Sigmoid colon (tissue), 6 donors: ENCODE measurements at regions not wholly inside any gene's neighbourhood (a gene's known extent, or its start where the extent isn't known, plus 50 kb on each side); places are given as distances from the start of the nearest gene placed in this dataset.
"Not testable (repeated sequence)": the region's sequence is repeated elsewhere in the genome, so short reads cannot be mapped to it uniquely, and the experiment has no call there.

ENCODE experiments used
- DNase-seq: peaks from one replicate; pipeline ENCODE4 v3.0.0-alpha.2; 2019
- H3K27ac ChIP-seq, 4 donors: fragments of 200-600 bp; sonication (generic); one replicate each; pipeline ENCODE4 v1.5.1; 2016 to 2019; ENCODE audit warnings: mild to moderate bottlenecking in 1 of 4
- H3K27me3 ChIP-seq, 3 donors: fragments of 200-600 bp; sonication (generic); one replicate each; pipeline ENCODE4 v1.5.1; 2019; ENCODE audit warnings: mild to moderate bottlenecking in 1 of 3
- H3K36me3 ChIP-seq, 4 donors: fragments of 200-600 bp; sonication (generic); one replicate each; pipeline ENCODE4 v1.5.1; 2016 to 2019
- H3K4me1 ChIP-seq, 4 donors: fragments of 200-600 bp; sonication (generic); one replicate each; pipeline ENCODE4 v1.5.1; 2017 to 2019
- H3K4me3 ChIP-seq, 4 donors: fragments of 200-600 bp; sonication (generic); one replicate each; pipeline ENCODE4 v1.5.1; 2017 to 2019; ENCODE audit warnings: mild to moderate bottlenecking in 2 of 4, moderate library complexity in 1 of 4
- H3K9me3 ChIP-seq, 4 donors: fragments of 200-600 bp in 3 of 4; sonication (generic) in 3 of 4; one replicate each; pipeline versions ENCODE4 v1.5.1 to v1.6.1; 2013 to 2019
- CTCF ChIP-seq, 4 experiments: fragments of 450-650 bp in 3 of 4; fragments of 200-600 bp in 1 of 4; IDR thresholded peaks; one replicate each; pipeline ENCODE4 v1.5.1; 2016 to 2019; ENCODE audit warnings: antibody characterized with exemption in 4 of 4, mild to moderate bottlenecking in 3 of 4, moderate library complexity in 2 of 4
- EP300 ChIP-seq, 4 donors: sonication (generic); formaldehyde crosslinking; IDR thresholded peaks; one replicate each; pipeline ENCODE4 v1.6.1; 2017; ENCODE audit warnings: antibody characterized with exemption in 4 of 4
- POLR2A ChIP-seq, 2 donors: fragments of 450-650 bp; IDR thresholded peaks; one replicate each; pipeline ENCODE4 v1.6.1; 2016; ENCODE audit warnings: antibody characterized with exemption in 2 of 2, mild to moderate bottlenecking in 2 of 2, moderate library complexity in 2 of 2
- POLR2AphosphoS5 ChIP-seq, 4 donors: sonication (generic); formaldehyde crosslinking; IDR thresholded peaks; one replicate each; pipeline ENCODE4 v1.6.1; 2017; ENCODE audit warnings: antibody characterized with exemption in 4 of 4
- WGBS, 2 donors: extraction: QIAGEN DNeasy Blood & Tissue Kit; methylation state at CpG; one replicate each; pipeline ENCODE4 v1.1.7; 2013; 5-methylcytosine and 5-hydroxymethylcytosine counted together
- intact Hi-C: fragments of 100-400 bp; cut with DNase I; formaldehyde crosslinking; loops from one replicate; pipeline ENCODE4 v1.15.1; 2023
- donor health status: healthy with polysubstance abuse.
- donor health status: healthy.

GRCh38 chr11:16505481-16505880 lies 149.1 kb upstream of the SOX6 start:
- no peaks in the 10 kb centered on the region for H3K4me1 ChIP-seq
- H3K27ac ChIP-seq: no peak overlapping the region
- H3K4me3 ChIP-seq: no peak overlapping the region
- 85 to 89% methylated on average over 1 of the region's 1 CpG for WGBS, 2 donors
- TF ChIP-seq POLR2AphosphoS5 (IDR thresholded peaks at IDR 0.05) (no peak), CTCF (IDR thresholded peaks at IDR 0.05) (no peak), EP300 (IDR thresholded peaks at IDR 0.05) (no peak), POLR2A (IDR thresholded peaks at IDR 0.05) (no peak)
- H3K36me3 ChIP-seq: no peaks in the 10 kb centered on the region
- intact Hi-C loops: no loop called here
- no peak for DNase-seq
- H3K9me3 ChIP-seq: peaks cover 0 to 8% (median 0%) of the 10 kb centered on the region in 4 donors
- no peaks in the 10 kb centered on the region for H3K27me3 ChIP-seq

GRCh38 chr11:16503891-16504290 lies 147.5 kb upstream of the SOX6 start:
- H3K27me3 ChIP-seq, H3K4me1 ChIP-seq, DNase-seq, H3K36me3 ChIP-seq, H3K9me3 ChIP-seq, H3K4me3 ChIP-seq, H3K27ac ChIP-seq, intact Hi-C loops: not testable (repeated sequence)
- 79 to 97% methylated on average over 2 of the region's 2 CpGs for WGBS, 2 donors

GRCh38 chr11:16494918-16495691 lies 138.8 kb upstream of the SOX6 start:
- peaks cover 0 to 2% (median 0%) of the 10 kb centered on the region in 4 donors for H3K9me3 ChIP-seq
- H3K27me3 ChIP-seq: no peaks in the 10 kb centered on the region
- DNase-seq: no peak
- H3K36me3 ChIP-seq: no peaks in the 10 kb centered on the region
- no peak overlapping the region for H3K27ac ChIP-seq
- intact Hi-C loops: no loop called here
- no peaks in the 10 kb centered on the region for H3K4me1 ChIP-seq
- no peak for TF ChIP-seq EP300 (IDR thresholded peaks at IDR 0.05)
- TF ChIP-seq POLR2AphosphoS5 (IDR thresholded peaks at IDR 0.05): no peak
- TF ChIP-seq POLR2A (IDR thresholded peaks at IDR 0.05): no peak
- TF ChIP-seq CTCF (IDR thresholded peaks at IDR 0.05): no peak
- no peak overlapping the region for H3K4me3 ChIP-seq

GRCh38 chr11:16484434-16484833 lies 128.1 kb upstream of the SOX6 start:
- intact Hi-C loops: no loop called here
- Histone ChIP-seq H3K27ac (no peak overlapping the region), H3K36me3 (no peaks in the 10 kb centered on the region), H3K4me1 (no peaks in the 10 kb centered on the region), H3K4me3 (no peak overlapping the region), H3K9me3 (no peaks in the 10 kb centered on the region), H3K27me3 (no peaks in the 10 kb centered on the region)
- no peak for DNase-seq
- TF ChIP-seq EP300 (IDR thresholded peaks at IDR 0.05) (no peak), CTCF (IDR thresholded peaks at IDR 0.05) (no peak), POLR2A (IDR thresholded peaks at IDR 0.05) (no peak), POLR2AphosphoS5 (IDR thresholded peaks at IDR 0.05) (no peak)
- WGBS, 2 donors: 90 to 93% methylated on average over 7 of the region's 7 CpGs

DNA sequence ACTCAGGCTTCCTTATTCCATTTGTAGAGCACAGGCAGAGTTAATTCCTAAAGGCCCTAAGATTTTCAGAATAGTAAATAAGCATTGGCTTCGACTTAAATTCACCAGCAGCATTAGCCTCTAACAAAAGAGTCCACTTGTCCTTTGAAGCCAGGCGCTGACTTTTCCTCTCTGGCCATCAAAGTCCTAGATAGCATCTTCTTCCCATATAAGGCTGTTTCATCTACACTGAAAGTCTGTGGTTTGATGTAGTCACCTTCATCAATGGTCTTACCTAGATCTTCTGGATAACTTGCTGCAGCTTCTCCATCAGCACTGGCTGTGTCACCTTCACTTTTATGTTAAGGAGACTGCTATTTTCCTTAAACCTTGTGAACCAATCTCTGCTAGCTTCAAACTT lies 118.3 kb upstream of the SOX6 start:
- Histone ChIP-seq H3K27me3 (no peaks in the 10 kb centered on the region), H3K4me3 (no peak overlapping the region), H3K27ac (no peak overlapping the region), H3K4me1 (no peaks in the 10 kb centered on the region), H3K9me3 (no peaks in the 10 kb centered on the region), H3K36me3 (no peaks in the 10 kb centered on the region)
- TF ChIP-seq CTCF (IDR thresholded peaks at IDR 0.05) (no peak), POLR2A (IDR thresholded peaks at IDR 0.05) (no peak), EP300 (IDR thresholded peaks at IDR 0.05) (no peak), POLR2AphosphoS5 (IDR thresholded peaks at IDR 0.05) (no peak)
- no peak for DNase-seq
- intact Hi-C loops: no loop called here
- WGBS, 2 donors: 90 to 95% methylated on average over 2 of the region's 2 CpGs
